ENCODE measurements at regions not wholly inside any gene's neighbourhood (a gene's known extent, or its start where the extent isn't known, plus 50 kb on each side); places are given as distances from the start of the nearest gene placed in this dataset.

DNA sequence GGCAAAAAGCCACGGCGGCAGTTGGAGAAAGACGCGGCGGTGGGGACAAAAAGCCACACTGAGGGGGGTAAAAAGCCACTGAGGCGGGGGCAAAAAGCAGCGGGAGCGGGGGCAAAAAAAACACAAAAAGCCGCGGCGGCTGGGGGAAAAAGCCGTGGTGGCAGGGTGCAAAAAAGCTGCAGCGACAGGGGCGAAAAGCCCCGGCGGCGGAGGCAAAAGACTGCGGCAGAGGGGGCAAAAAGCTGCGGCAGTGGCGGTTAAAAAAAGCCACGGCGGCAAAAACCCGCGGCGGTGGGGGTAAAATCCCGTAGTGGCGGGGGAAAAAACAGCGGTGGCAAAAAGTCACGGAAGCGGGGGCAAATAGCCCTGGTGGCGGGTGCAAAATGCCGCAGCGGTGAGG, 527.3 kb downstream of the ZNF33B start:
- H3K36me3 ChIP-seq (ENCODE audit: insufficient read depth, low read length), result no peaks in the 10 kb centered on the region
- no peak for ATAC-seq (ENCODE audit: insufficient read depth, low read depth)

More for the DNA sequence above, 527.3 kb downstream of the ZNF33B start:
- H3K27me3 ChIP-seq (ENCODE audit: insufficient read depth, low read length, poor library complexity), result no peaks in the 10 kb centered on the region
- no peak overlapping the region for H3K9ac ChIP-seq (ENCODE audit: low read depth, low read length)
- H3K79me2 ChIP-seq (ENCODE audit: insufficient read depth, low read length), result no peaks in the 10 kb centered on the region
- no peaks in the 10 kb centered on the region for H3K9me3 ChIP-seq (ENCODE audit: insufficient read depth, low read length, severe bottlenecking)
- H2AFZ ChIP-seq (ENCODE audit: low read depth, low read length), result no peak overlapping the region
- TF ChIP-seq CTCF (IDR thresholded peaks at IDR 0.05; ENCODE audit: borderline replicate concordance, extremely low read depth, low read length, poor library complexity, severe bottlenecking) (no peak), EZH2 (IDR thresholded peaks at IDR 0.05; ENCODE audit: borderline replicate concordance, low read depth, low read length, severe bottlenecking) (no peak)
- no peaks in the 10 kb centered on the region for H4K20me1 ChIP-seq (ENCODE audit: insufficient read depth, low read length)
- no peak for DNase-seq
- H3K4me2 ChIP-seq (ENCODE audit: insufficient read depth, low read length), result no peak overlapping the region
- no peak overlapping the region for H3K4me3 ChIP-seq (ENCODE audit: low read depth in 1 of 2, low read length in 2 of 2)
- no peak overlapping the region for H3K27ac ChIP-seq (ENCODE audit: low read length)
- no peaks in the 10 kb centered on the region for H3K4me1 ChIP-seq (ENCODE audit: insufficient read depth, low read length)

All from DND-41 (cell line).